Astrocyte of the spinal cord (primary cell): ENCODE measurements at regions not wholly inside any gene's neighbourhood (a gene's known extent, or its start where the extent isn't known, plus 50 kb on each side); places are given as distances from the start of the nearest gene placed in this dataset.

Source experiments
- DNase-seq: peaks from one replicate; pipeline ENCODE4 v3.0.0; 2011; ENCODE audit warnings: low read depth, low spot score
- H3K4me3 ChIP-seq: 2 replicates; pipeline ENCODE4 v1.5.1; 2011; ENCODE audit warnings: low read depth, mild to moderate bottlenecking, low read length, moderate library complexity
- in situ Hi-C: cut with HindIII; loops from 2 replicates; pipeline ENCODE4 v1.10.0; 2017; ENCODE audit warnings: low sequenced_read_pairs
- TF ChIP-seq, protein P1 (sequence below): IDR thresholded peaks from 2 replicates; pipeline ENCODE4 v1.5.1; 2012; ENCODE audit warnings: low read depth, mild to moderate bottlenecking, low read length, inconsistent platforms

DNA sequence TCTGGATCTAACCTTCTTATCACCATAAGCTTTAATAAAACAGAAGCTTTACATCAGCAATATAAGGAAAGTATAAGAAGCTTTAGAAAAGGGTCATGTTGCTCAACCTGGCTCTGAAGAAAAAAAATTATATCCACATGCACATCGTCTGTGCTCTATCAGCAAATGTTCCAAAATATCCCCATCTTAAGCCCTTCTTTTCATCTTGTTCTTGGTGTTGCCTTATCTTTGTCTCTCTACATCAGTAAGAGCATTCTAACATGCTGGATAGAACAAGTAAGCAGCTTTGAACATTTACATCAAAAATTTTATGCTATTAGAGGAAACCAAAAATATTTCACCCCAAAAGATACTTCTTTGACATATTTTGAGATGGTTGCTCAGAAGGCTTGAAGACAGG lies 157.8 kb upstream of the SNX7 start:
- DNase-seq = no peak
- in situ Hi-C loops = no loop called here
- H3K4me3 ChIP-seq = no peak overlapping the region
- TF ChIP-seq, protein P1, sequence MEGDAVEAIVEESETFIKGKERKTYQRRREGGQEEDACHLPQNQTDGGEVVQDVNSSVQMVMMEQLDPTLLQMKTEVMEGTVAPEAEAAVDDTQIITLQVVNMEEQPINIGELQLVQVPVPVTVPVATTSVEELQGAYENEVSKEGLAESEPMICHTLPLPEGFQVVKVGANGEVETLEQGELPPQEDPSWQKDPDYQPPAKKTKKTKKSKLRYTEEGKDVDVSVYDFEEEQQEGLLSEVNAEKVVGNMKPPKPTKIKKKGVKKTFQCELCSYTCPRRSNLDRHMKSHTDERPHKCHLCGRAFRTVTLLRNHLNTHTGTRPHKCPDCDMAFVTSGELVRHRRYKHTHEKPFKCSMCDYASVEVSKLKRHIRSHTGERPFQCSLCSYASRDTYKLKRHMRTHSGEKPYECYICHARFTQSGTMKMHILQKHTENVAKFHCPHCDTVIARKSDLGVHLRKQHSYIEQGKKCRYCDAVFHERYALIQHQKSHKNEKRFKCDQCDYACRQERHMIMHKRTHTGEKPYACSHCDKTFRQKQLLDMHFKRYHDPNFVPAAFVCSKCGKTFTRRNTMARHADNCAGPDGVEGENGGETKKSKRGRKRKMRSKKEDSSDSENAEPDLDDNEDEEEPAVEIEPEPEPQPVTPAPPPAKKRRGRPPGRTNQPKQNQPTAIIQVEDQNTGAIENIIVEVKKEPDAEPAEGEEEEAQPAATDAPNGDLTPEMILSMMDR = no peak

DNA sequence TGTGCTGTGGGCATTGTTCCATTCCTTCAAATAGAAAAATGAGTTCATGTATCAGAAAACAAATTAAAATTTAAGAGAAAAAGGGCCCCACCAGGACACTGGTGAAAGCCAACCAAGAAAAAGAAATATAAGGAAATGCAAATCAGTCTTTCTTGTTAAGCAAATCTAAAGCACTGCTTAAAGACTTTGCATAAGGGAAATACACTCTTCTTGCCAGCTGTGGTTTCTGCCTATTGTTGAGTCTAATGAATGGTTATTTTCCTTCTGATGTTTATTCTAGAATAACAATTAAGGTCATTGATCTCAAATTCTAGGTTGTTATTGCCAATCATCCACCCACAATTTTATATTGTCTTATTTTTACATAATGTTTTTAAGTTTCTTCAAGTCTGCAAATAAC lies 158.6 kb upstream of the SNX7 start:
- DNase-seq = no peak
- in situ Hi-C loops = no loop called here
- no peak overlapping the region for H3K4me3 ChIP-seq
- TF ChIP-seq, protein P1 = no peak

DNA sequence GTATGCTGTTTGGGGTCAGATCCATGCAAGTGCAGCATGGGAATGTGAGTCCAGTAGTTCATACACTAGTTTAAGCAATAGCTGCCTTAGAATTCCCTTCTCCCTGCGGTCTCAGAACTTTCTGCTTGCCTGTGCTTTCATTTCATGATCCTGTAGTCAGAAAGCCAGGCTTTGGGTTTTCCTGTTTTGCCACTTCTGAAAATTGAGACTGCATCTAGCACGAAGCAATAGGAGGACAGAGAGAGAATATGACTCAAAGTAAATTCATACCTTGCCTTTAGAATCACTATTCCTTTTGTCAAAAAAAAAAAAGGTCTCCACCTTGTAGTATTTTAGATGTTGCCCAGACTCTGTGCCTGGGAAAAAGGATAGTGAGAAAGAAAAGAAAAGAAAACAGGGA lies 161.2 kb upstream of the SNX7 start:
- DNase-seq = no peak
- H3K4me3 ChIP-seq = no peak overlapping the region
- TF ChIP-seq, protein P1 = no peak
- in situ Hi-C loops = no loop called here

DNA sequence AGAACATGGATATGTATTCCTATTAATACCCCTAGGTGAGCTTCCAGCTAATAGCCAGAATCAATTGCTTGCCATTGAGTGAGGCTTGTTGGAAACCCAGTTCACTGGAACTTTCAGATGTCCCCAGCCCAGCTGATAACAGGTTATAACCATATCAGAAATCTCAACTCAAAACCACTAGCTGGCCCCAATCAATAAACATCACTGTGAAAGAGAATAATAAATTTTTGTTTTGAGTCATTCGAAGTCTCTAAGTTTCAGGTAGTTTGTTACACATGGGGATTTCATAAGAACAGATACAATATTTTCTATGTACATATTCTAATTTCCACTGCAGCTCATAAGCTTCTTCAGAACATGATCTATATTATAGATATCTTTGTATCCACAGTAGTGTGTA lies 162.9 kb upstream of the SNX7 start:
- TF ChIP-seq, protein P1 = no peak
- H3K4me3 ChIP-seq = no peak overlapping the region
- in situ Hi-C loops = no loop called here
- no peak for DNase-seq

DNA sequence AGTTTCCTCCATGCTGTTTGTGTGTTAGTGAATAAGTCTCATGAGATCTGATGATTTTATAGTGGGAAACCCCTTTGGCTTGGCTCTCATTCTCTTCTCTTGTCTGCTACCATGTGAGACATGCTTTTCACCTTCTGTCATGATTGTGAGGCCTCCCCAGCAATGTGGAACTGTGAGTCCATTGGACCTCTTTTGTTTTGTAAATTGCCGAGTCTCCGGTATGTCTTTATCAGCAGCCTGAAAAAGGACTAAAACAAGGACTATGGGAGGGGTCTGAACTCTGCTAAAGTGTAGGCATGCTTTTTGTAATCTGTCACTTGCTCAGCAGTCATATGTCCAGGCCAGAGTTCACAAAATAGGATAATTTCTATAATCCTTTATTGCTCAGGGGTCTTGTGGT lies 164.0 kb upstream of the SNX7 start:
- TF ChIP-seq, protein P1 = no peak
- DNase-seq = no peak
- in situ Hi-C loops = no loop called here
- no peak overlapping the region for H3K4me3 ChIP-seq

DNA sequence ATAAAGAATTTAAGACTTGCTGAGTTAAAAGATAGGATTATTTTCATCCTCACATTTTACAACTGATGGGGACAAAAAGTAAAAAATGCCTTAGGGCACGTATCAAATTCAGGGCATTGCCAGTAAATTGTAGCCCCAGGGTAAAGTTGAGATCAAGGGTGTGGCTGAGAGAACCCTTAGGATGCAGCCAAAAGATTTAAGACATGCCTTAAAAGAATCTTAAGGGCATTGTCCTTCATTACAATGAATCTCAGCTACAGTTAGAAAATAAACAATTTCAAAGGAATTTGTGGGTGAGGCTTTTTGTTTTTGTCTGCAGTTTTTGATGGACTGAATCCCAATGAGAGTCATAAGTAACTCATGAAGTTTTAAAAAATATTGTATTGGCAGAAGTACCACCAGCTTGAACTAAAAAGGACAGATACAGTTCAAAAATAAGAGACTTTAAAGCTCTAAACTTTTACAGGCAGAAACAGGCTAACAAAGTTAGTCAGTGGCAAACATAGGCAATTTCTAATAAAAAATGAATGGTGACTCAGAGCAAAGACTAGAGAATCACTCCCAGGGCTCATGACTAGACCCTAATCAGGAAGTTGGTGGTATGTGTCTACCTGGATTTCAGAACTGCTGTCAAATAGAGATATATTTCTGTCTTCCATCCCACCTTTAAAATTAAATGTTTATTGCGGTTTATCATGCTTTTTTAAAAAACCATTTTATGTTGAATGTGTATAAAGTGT lies 165.1 kb upstream of the SNX7 start:
- in situ Hi-C loops = no loop called here
- no peak for DNase-seq
- TF ChIP-seq, protein P1 = no peak
- H3K4me3 ChIP-seq = no peak overlapping the region
